HG03139 (cell line): ENCODE measurements at regions not wholly inside any gene's neighbourhood (a gene's known extent, or its start where the extent isn't known, plus 50 kb on each side); places are given as distances from the start of the nearest gene placed in this dataset.
A peak's percentile ranks its signal among the peaks of the same experiment; 100 is the strongest.
"Not testable (repeated sequence)": the region's sequence is repeated elsewhere in the genome, so short reads cannot be mapped to it uniquely, and the experiment has no call there.

Source experiments
- ATAC-seq: cut with Tn5 transposase; IDR thresholded peaks from one replicate; pipeline ENCODE4 v1.9.1; 2021; ENCODE audit not compliant: unreplicated experiment

- peak; percentile 89 for ATAC-seq
Observed at GRCh38 chr1:146376708-146377496, 148.1 kb upstream of the NOTCH2NLA start.

DNA sequence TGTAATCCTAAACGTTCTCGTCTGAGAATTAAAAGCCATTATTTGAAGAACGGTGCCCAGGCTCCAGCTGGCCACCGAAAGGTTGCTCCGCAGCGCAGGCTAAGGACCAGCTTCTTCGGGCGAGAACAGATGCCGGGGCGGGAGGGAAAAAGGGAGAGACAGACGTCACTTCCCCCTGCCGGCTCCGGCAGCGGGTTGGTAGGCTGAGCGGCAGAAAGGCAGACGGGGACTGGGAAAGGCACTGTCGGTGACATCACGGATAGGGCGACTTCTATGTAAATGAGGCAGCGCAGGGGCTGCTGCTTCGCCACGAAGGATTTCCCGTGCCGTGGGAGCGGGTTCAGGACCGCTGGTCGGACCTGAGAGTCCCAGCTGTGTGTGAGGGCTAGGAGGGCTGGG, 147.5 kb upstream of the NOTCH2NLA start:
- ATAC-seq, result peak; percentile 43

- ATAC-seq, result not testable (repeated sequence)
Observed at GRCh38 chr1:146375108-146375507, 146.3 kb upstream of the NOTCH2NLA start.

DNA sequence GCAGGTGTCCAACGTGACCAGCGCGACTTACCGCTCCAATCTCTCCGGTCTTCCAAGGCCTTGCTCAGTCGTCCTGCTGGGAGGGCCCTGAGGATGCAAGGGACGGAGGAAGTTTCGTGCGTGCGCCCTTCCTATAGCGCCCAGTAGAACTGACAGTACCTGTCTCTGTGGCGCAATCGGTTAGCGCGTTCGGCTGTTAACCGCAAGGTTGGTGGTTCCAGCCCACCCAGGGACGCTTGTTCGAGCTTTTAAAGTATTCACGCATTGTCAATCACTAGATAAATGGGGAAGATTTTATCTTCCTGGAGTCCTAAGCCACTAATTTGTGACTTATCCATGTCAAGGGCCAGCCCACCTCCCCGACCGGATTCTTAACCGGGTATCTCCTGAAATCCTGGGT, 141.1 kb upstream of the NOTCH2NLA start:
- ATAC-seq, result not testable (repeated sequence)

- ATAC-seq, result not testable (repeated sequence)
Observed at GRCh38 chr1:146355373-146355772, 126.6 kb upstream of the NOTCH2NLA start.

DNA sequence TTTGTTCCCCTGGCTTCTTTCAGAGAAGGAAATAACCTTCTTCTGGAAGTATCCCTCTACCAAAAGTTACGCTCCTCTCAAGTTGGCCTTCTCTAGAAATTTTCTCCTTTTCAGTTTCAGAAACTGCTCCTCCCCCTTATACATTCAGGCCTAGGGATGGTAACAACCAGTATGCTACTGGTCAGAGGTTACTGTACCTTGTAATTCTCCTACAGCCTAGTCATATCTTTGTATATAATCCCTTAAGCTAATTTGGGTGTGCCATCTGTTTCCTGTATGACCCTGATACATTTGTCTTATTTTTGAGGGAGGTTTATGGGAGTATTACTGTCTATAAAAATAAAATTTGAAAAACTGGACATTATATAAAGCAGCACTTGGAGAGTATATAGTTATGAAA, 98.0 kb upstream of the NOTCH2NLA start:
- ATAC-seq, result not testable (repeated sequence)

DNA sequence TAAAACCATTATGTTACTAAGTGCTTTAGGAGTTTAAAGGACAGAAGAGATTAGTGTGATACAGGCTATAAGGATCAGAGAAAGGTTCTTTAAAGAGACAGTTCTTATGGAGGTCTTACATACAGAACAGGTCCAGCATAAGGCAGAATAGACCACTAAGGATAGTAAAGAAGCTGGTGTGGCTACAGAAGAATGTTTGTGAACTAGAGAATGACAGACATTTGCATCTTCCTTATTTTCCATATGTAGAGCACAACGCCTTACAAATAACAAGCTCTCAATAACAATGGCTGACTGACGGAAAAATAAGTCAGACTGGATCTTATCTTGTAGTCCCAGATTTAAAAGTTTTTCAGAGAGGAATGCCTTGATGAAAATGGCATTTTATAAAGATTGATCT, 95.6 kb upstream of the NOTCH2NLA start:
- ATAC-seq, result not testable (repeated sequence)

GRCh38 chr1:146323302-146323701, 94.5 kb upstream of the NOTCH2NLA start:
- not testable (repeated sequence) for ATAC-seq

GRCh38 chr1:146322893-146323292, 94.1 kb upstream of the NOTCH2NLA start:
- not testable (repeated sequence) for ATAC-seq

DNA sequence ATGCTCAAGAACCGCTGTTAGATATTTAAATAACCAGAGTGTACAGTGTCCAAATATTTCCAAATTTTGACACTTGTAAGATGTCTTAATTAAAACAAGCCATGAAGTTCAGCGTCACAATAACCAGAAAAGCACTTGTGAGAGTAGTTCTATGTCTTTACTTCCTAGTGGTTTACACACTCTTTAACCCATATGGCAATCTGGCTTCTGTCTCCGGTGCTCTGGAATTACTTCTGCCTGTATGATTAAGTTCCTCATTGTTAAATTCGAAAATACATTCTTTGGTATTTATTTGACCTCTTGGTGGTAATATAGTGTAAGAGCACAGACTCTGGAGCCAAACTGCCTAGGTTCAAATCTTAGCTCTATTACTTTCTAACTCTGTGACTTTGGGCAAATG, 89.9 kb upstream of the NOTCH2NLA start:
- not testable (repeated sequence) for ATAC-seq

GRCh38 chr1:146317785-146318184, 89.0 kb upstream of the NOTCH2NLA start:
- ATAC-seq, result not testable (repeated sequence)

DNA sequence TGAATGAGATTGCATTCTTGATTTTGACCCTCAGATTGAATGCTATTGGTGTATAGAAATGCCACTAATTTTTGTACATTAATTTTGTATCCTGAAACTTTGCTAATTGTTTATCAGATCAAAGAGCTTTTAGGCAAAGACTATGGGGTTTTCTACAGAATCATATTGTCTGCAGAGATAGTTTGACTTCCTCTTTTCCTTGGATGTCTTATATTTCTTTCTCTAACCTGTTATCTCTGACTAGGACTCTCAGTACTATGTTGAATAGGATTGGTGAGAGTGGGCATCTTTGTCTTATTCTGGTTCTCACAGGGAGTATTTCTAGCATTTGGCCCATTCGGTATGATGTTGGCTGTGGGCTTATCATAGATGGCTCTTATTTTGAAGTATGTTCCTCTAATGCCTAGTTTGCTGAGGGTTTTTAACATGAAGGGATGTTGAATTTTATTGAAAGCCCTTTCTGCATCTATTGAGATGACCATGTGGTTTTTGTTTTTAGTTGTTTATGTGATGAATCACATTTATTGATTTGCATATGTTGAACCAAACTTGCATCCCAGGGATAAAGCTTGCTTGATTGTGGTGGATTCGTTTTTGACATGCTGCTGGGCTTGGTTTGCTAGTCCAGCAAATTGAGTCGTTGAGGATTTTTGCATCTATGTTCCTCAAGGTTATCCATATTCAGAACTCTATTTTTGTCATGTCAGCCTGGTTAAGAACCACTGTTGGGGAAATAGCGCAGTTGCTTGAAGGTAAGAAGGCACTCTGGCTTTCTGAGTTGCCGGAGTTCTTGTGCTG, 85.8 kb upstream of the NOTCH2NLA start:
- not testable (repeated sequence) for ATAC-seq

GRCh38 chr1:146310579-146310978, 81.8 kb upstream of the NOTCH2NLA start:
- not testable (repeated sequence) for ATAC-seq

DNA sequence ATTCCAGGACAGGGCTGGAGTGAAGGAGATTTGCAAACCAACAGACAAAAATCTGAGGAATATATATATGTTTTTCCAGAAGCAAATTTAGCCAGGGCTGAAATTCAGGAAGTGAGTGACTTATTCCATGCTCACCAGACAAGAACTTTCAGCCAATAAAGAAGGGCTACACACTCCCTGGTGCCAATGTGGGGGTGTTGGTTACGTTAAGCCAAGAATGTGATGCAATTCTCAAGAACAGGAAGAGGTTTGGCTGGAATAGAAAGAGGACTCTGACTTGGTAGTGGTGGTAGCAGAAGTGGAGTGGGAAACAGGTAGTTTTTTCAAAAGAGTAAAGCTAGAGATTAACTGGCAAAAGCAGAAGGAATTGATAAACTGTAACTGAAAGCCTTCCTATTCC, 80.6 kb upstream of the NOTCH2NLA start:
- not testable (repeated sequence) for ATAC-seq

- ATAC-seq, result not testable (repeated sequence)
Observed at GRCh38 chr1:146308892-146309291, 80.1 kb upstream of the NOTCH2NLA start.

- ATAC-seq, result not testable (repeated sequence)
Observed at GRCh38 chr1:146308152-146308551, 79.3 kb upstream of the NOTCH2NLA start.

DNA sequence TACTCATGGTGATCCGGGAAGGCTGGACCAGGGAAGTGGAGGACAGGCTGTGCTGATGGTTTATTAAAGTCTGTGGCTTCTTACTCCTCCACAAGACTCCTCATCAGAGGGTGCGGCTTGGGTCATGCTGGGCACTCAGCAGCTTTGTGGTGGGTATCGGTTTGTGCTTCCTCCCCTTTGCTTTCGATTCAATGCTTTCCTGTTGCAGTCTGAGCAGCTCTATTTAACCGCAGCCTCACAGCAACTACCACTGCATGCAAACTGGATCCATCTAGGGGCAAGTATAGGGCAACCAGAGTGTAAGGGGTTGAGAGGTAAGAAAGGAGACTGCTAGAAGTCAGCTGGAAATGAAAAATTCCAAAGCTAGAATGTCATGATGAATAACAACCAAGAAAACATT, 78.8 kb upstream of the NOTCH2NLA start:
- ATAC-seq, result peak; percentile 97

GRCh38 chr1:146306651-146307050, 77.8 kb upstream of the NOTCH2NLA start:
- not testable (repeated sequence) for ATAC-seq

- not testable (repeated sequence) for ATAC-seq
Observed at GRCh38 chr1:146305442-146305841, 76.6 kb upstream of the NOTCH2NLA start.

DNA sequence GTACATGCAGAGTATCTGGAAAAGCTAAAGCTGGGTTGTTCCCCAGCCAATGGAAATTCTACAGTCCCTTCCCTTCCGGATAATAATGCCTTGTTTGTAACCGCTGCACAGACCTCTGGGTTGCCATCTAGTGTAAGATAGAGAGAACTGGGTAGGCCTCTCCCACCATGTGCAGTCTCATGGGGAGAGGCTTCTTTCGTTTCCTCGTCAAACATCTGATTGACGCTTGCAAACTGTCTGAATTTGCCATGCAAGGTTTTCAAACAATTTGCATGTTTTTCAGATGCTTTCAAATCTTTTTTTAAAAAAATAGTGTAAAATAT, 69.7 kb upstream of the NOTCH2NLA start:
- peak; percentile 75 for ATAC-seq

- ATAC-seq, result peak; percentile 31
Observed at GRCh38 chr1:146297781-146298574, 69.2 kb upstream of the NOTCH2NLA start.
